ENCODE measurements at regions not wholly inside any gene's neighbourhood (a gene's known extent, or its start where the extent isn't known, plus 50 kb on each side); places are given as distances from the start of the nearest gene placed in this dataset.

- no peak for TF ChIP-seq CTCF (conservative IDR thresholded peaks at IDR 0.05; ENCODE audit: low read depth, low read length)
- DNase-seq (ENCODE audit: low read depth) = no peak
These were observed 202.1 kb downstream of the NOVA1 start for GRCh38 chr14:26395726-26396125.

GRCh38 chr14:26394150-26394810, 203.6 kb downstream of the NOVA1 start:
- no peak for DNase-seq (ENCODE audit: low read depth)
- peak; percentile 52 for TF ChIP-seq CTCF (conservative IDR thresholded peaks at IDR 0.05; ENCODE audit: low read depth, low read length)

More at GRCh38 chr14:26395726-26396125, 202.1 kb downstream of the NOVA1 start:
- H3K4me3 ChIP-seq (ENCODE audit: low read depth, low read length) = no peak overlapping the region

GRCh38 chr14:26392498-26392897, 205.3 kb downstream of the NOVA1 start:
- no peak for TF ChIP-seq CTCF (conservative IDR thresholded peaks at IDR 0.05; ENCODE audit: low read depth, low read length)
- no peak for DNase-seq (ENCODE audit: low read depth)
- no peak overlapping the region for H3K4me3 ChIP-seq (ENCODE audit: low read depth, low read length)

More at GRCh38 chr14:26394150-26394810, 203.6 kb downstream of the NOVA1 start:
- H3K4me3 ChIP-seq (ENCODE audit: low read depth, low read length) = no peak overlapping the region

- TF ChIP-seq CTCF (conservative IDR thresholded peaks at IDR 0.05; ENCODE audit: low read depth, low read length) = no peak
- H3K4me3 ChIP-seq (ENCODE audit: low read depth, low read length) = no peak overlapping the region
- peak; percentile 54 for DNase-seq (ENCODE audit: low read depth)
These were observed 208.0 kb downstream of the NOVA1 start for GRCh38 chr14:26389646-26390508.

- no peak for DNase-seq (ENCODE audit: low read depth)
- H3K4me3 ChIP-seq (ENCODE audit: low read depth, low read length) = no peak overlapping the region
- no peak for TF ChIP-seq CTCF (conservative IDR thresholded peaks at IDR 0.05; ENCODE audit: low read depth, low read length)
These were observed 212.5 kb downstream of the NOVA1 start for GRCh38 chr14:26385310-26385709.

- no peak overlapping the region for H3K4me3 ChIP-seq (ENCODE audit: low read depth, low read length)
- DNase-seq (ENCODE audit: low read depth) = no peak
- no peak for TF ChIP-seq CTCF (conservative IDR thresholded peaks at IDR 0.05; ENCODE audit: low read depth, low read length)
These were observed 214.7 kb downstream of the NOVA1 start for GRCh38 chr14:26382901-26383685.
